ENCODE measurements at regions not wholly inside any gene's neighbourhood (a gene's known extent, or its start where the extent isn't known, plus 50 kb on each side); places are given as distances from the start of the nearest gene placed in this dataset.

- intact Hi-C loops (cut with DNase I), result no loop called here
- H3K4me3 ChIP-seq, result no peak overlapping the region
- TF ChIP-seq, protein P1, sequence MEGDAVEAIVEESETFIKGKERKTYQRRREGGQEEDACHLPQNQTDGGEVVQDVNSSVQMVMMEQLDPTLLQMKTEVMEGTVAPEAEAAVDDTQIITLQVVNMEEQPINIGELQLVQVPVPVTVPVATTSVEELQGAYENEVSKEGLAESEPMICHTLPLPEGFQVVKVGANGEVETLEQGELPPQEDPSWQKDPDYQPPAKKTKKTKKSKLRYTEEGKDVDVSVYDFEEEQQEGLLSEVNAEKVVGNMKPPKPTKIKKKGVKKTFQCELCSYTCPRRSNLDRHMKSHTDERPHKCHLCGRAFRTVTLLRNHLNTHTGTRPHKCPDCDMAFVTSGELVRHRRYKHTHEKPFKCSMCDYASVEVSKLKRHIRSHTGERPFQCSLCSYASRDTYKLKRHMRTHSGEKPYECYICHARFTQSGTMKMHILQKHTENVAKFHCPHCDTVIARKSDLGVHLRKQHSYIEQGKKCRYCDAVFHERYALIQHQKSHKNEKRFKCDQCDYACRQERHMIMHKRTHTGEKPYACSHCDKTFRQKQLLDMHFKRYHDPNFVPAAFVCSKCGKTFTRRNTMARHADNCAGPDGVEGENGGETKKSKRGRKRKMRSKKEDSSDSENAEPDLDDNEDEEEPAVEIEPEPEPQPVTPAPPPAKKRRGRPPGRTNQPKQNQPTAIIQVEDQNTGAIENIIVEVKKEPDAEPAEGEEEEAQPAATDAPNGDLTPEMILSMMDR (IDR thresholded peaks at IDR 0.05), result no peak
- no peak overlapping the region for H3K27ac ChIP-seq
- no peaks in the 10 kb centered on the region for H3K9me3 ChIP-seq
- H3K4me1 ChIP-seq, result no peaks in the 10 kb centered on the region
- no peak overlapping the region for H3K9ac ChIP-seq (ENCODE audit: low read depth in 2 of 2, low read length in 2 of 2)
- no peak for DNase-seq
- no peaks in the 10 kb centered on the region for H3K27me3 ChIP-seq
- no peaks in the 10 kb centered on the region for H3K36me3 ChIP-seq
Observed at GRCh38 chr2:236735825-236736238, 166.2 kb downstream of the ACKR3 start.

- no peak for DNase-seq
- TF ChIP-seq, protein P1 (IDR thresholded peaks at IDR 0.05), result no peak
- no peak overlapping the region for H3K9ac ChIP-seq (ENCODE audit: low read depth in 2 of 2, low read length in 2 of 2)
- H3K27me3 ChIP-seq, result no peaks in the 10 kb centered on the region
- H3K36me3 ChIP-seq, result no peaks in the 10 kb centered on the region
- intact Hi-C loops (cut with DNase I), result no loop called here
- no peak overlapping the region for H3K27ac ChIP-seq
- H3K4me1 ChIP-seq, result no peaks in the 10 kb centered on the region
- H3K9me3 ChIP-seq, result no peaks in the 10 kb centered on the region
- no peak overlapping the region for H3K4me3 ChIP-seq
Observed at GRCh38 chr2:236738030-236738429, 168.4 kb downstream of the ACKR3 start.

DNA sequence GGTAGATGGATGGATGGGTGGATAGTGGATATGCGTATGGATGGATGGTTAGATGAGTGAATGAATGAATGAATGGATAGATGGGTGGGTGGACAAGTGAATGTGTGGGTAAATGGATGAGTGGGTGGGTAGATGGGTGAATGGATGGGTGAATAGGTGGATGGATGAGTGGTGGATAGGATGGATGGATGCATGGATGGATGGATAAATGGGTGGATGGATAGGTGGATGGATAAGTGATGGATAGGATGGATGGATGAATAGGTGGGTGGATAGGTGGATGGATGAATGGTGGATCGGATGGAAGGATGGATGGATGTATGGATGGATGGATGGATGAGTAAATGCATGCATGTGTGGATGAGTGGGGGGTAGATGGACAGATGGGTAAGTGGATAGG is 169.3 kb downstream of the ACKR3 start:
- intact Hi-C loops (cut with DNase I), result no loop called here
- H3K9ac ChIP-seq (ENCODE audit: low read depth in 2 of 2, low read length in 2 of 2), result no peak overlapping the region
- H3K36me3 ChIP-seq, result no peaks in the 10 kb centered on the region
- DNase-seq, result no peak
- H3K27ac ChIP-seq, result no peak overlapping the region
- no peaks in the 10 kb centered on the region for H3K27me3 ChIP-seq
- TF ChIP-seq, protein P1 (IDR thresholded peaks at IDR 0.05), result no peak
- no peaks in the 10 kb centered on the region for H3K9me3 ChIP-seq
- no peak overlapping the region for H3K4me3 ChIP-seq
- no peaks in the 10 kb centered on the region for H3K4me1 ChIP-seq

DNA sequence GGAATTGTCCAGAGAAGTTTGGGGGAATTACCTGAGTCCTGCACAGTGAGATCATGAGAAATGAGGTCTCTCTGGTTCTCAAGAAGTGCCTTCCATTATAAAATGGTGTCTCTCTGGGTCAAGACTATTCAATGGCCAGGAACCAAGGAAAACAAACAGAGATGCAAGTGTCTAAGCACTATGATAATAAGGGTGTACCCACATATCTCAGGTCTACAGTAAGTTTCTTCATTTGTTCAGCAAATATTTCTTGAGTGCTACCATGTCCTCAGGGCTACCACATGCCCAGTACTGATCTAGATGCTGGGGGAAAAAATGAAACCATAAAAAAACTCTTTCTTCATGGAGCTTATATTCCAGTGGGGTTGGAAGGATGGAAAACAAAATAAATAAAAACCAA is 170.0 kb downstream of the ACKR3 start:
- Histone ChIP-seq H3K4me1 (no peaks in the 10 kb centered on the region), H3K27ac (no peak overlapping the region), H3K36me3 (no peaks in the 10 kb centered on the region), H3K27me3 (no peaks in the 10 kb centered on the region), H3K9me3 (no peaks in the 10 kb centered on the region), H3K4me3 (no peak overlapping the region), H3K9ac (ENCODE audit: low read depth in 2 of 2, low read length in 2 of 2) (no peak overlapping the region)
- intact Hi-C loops (cut with DNase I), result no loop called here
- no peak for DNase-seq
- TF ChIP-seq, protein P1 (IDR thresholded peaks at IDR 0.05), result no peak

DNA sequence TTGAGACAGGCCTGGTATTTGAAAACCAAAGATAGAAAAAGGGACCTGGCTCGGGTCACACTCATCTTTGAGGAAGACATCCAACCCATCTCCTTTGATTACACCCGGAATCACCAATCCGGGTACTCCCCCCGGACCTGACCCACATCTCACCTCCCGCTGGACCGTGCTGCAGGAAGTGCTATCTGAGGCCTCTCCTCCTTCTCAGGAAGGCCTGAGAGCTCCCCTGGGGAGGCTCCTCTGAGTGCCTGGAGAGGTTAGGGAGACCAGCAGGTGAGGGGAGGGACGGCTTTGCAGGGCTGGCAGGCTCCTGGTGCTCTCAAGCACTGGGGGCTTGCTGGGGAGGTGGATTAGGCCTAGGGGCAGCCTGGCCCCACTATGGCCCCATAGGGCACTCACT is 170.9 kb downstream of the ACKR3 start:
- Histone ChIP-seq H3K9me3 (no peaks in the 10 kb centered on the region), H3K36me3 (no peaks in the 10 kb centered on the region), H3K27me3 (no peaks in the 10 kb centered on the region), H3K27ac (no peak overlapping the region), H3K4me1 (no peaks in the 10 kb centered on the region), H3K9ac (ENCODE audit: low read depth in 2 of 2, low read length in 2 of 2) (no peak overlapping the region), H3K4me3 (no peak overlapping the region)
- intact Hi-C loops (cut with DNase I), result no loop called here
- DNase-seq, result no peak
- TF ChIP-seq, protein P1 (IDR thresholded peaks at IDR 0.05), result no peak
